K562 (cell line): ENCODE measurements at regions not wholly inside any gene's neighbourhood (a gene's known extent, or its start where the extent isn't known, plus 50 kb on each side); places are given as distances from the start of the nearest gene placed in this dataset.

Experiments
- ATAC-seq: fragments of 200-7000 bp; cut with Tn5 transposase; 3 replicates; pipeline ENCODE4 v1.9.1; 2020; ENCODE audit warnings: moderate library complexity
- BruUV-seq: library from RNA; stranded (reverse); fragments of 400-500 nt; replicated peaks from 2 replicates; lab custom pipeline; 2021; lab: Mats Ljungman, UMichigan
- CTCF ChIA-PET: fragments of 300-600 bp; formaldehyde crosslinking; extraction: SDS; loops from one replicate; lab custom pipeline; 2021; ENCODE audit warnings: low intra/inter-chr PET ratio; lab: Yijun Ruan, JAX
- POLR2A ChIA-PET: fragments of 300-600, 350-650 bp; sonication (Branson Sonifier 250); formaldehyde crosslinking; extraction: SDS; loops from one replicate; lab custom pipeline; 2021; ENCODE audit warnings: antibody characterized with exemption, inconsistent platforms; lab: Yijun Ruan, JAX
- DNase-seq, 4 experiments: peaks; one replicate each; pipeline versions ENCODE4 v3.0.0 to v3.0.0-alpha.2; 2011 to 2018; ENCODE audit warnings: low spot score in 3 of 4, mixed read lengths in 3 of 4; ENCODE audit errors: extremely low read depth in 1 of 4
- FAIRE-seq: peaks from 2 replicates; lab custom pipeline; 2011; peaks lifted over from hg19 to GRCh38; lab: Jason Lieb, UNC
- H2AFZ ChIP-seq: 2 replicates; pipeline ENCODE4 v1.6.0; 2011; ENCODE audit warnings: low read depth, low read length, control low read depth, inconsistent platforms
- H3K27ac ChIP-seq: fragments of 200-600 bp; 3 replicates; pipeline ENCODE4 v1.8.0; 2011; ENCODE audit warnings: low read depth, mild to moderate bottlenecking, control low read depth, inconsistent platforms, low read length, moderate library complexity, mixed read lengths; ENCODE audit errors: extremely low read depth
- H3K27me3 ChIP-seq, 2 experiments: fragments of 300-600 bp in 1 of 2; 2 replicates in 1 of 2; 3 replicates in 1 of 2; pipeline versions ENCODE4 v1.6.0 to v1.8.0; 2011; ENCODE audit warnings: inconsistent platforms in 2 of 2, low read length in 2 of 2, mild to moderate bottlenecking in 1 of 2, mixed read lengths in 1 of 2, moderate library complexity in 1 of 2; ENCODE audit not compliant: control insufficient read depth in 2 of 2, insufficient read depth in 2 of 2
- H3K36me3 ChIP-seq: fragments of 300-600 bp; 3 replicates; pipeline ENCODE4 v1.8.0; 2011; ENCODE audit warnings: mild to moderate bottlenecking, low read length, inconsistent platforms; ENCODE audit not compliant: control insufficient read depth, insufficient read depth
- H3K4me1 ChIP-seq, 2 experiments: fragments of 200-600 bp in 1 of 2; replicated peaks in 1 of 2; 2 replicates in 1 of 2; 3 replicates in 1 of 2; pipeline versions ENCODE4 v1.5.1 to v1.8.0; 2011; ENCODE audit warnings: inconsistent platforms in 2 of 2, low read length in 2 of 2, mild to moderate bottlenecking in 1 of 2, mixed read lengths in 1 of 2, moderate library complexity in 1 of 2; ENCODE audit not compliant: control insufficient read depth in 2 of 2, insufficient read depth in 2 of 2
- H3K4me2 ChIP-seq: 2 replicates; pipeline ENCODE4 v1.6.1; 2011; ENCODE audit warnings: low read length, control low read depth, inconsistent platforms, mixed read lengths; ENCODE audit not compliant: insufficient read depth
- H3K4me3 ChIP-seq: fragments of 200-600 bp; sonication (generic), shearing (Covaris generic); 2 replicates; pipeline ENCODE4 v1.5.1; 2016; ENCODE audit warnings: control low read depth, inconsistent platforms
- H3K79me2 ChIP-seq: fragments of 200-600 bp; 3 replicates; pipeline ENCODE4 v1.8.0; 2011; ENCODE audit warnings: low read length, inconsistent platforms; ENCODE audit not compliant: control insufficient read depth, insufficient read depth
- H3K9ac ChIP-seq, 2 experiments: 2 replicates each; pipeline versions ENCODE4 v1.6.0 to v1.6.1; 2011; ENCODE audit warnings: low read depth in 2 of 2, low read length in 2 of 2, control low read depth in 1 of 2, inconsistent platforms in 1 of 2, mild to moderate bottlenecking in 1 of 2, mixed read lengths in 1 of 2; ENCODE audit not compliant: insufficient read depth in 1 of 2
- H3K9me1 ChIP-seq: one replicate; pipeline ENCODE4 v1.6.0; 2011; ENCODE audit warnings: inconsistent platforms, mild to moderate bottlenecking, low read length, moderate library complexity; ENCODE audit not compliant: control insufficient read depth, insufficient read depth
- H3K9me3 ChIP-seq: replicated peaks from 2 replicates; pipeline ENCODE4 v1.5.1; 2011; ENCODE audit warnings: low read depth, low read length, inconsistent platforms; ENCODE audit not compliant: control insufficient read depth, insufficient read depth
- H4K20me1 ChIP-seq: replicated peaks from 2 replicates; pipeline ENCODE4 v1.6.1; 2011; ENCODE audit warnings: low read length, inconsistent platforms, mixed read lengths; ENCODE audit not compliant: control insufficient read depth, insufficient read depth
- CBFA2T2 ChIP-seq: fragments of 450-650 bp; conservative IDR thresholded peaks from 2 replicates; pipeline ENCODE4 v1.6.1; 2017; ENCODE audit warnings: mild to moderate bottlenecking
- FIP1L1 ChIP-seq: fragments of 200-400 bp; formaldehyde crosslinking; IDR thresholded peaks from 2 replicates; pipeline ENCODE4 v1.6.1; 2018; ENCODE audit warnings: mild to moderate bottlenecking, low read depth, low read length; ENCODE audit not compliant: poor library complexity, severe bottlenecking
- FOXK1 ChIP-seq: sonication (generic); formaldehyde crosslinking; IDR thresholded peaks from 2 replicates; pipeline ENCODE4 v1.8.0; 2022; ENCODE audit warnings: missing genetic modification reagents, mild to moderate bottlenecking, borderline replicate concordance
- FOXP1 ChIP-seq: sonication (generic); formaldehyde crosslinking; IDR thresholded peaks from 2 replicates; pipeline ENCODE4 v1.8.0; 2022; ENCODE audit warnings: mild to moderate bottlenecking, missing genetic modification reagents
- LEF1 ChIP-seq: fragments of 450-650 bp; IDR thresholded peaks from 2 replicates; pipeline ENCODE4 v1.6.1; 2016; ENCODE audit warnings: mild to moderate bottlenecking
- PML ChIP-seq: IDR thresholded peaks from 2 replicates; pipeline ENCODE4 v1.6.1; 2012; ENCODE audit warnings: low read length, inconsistent platforms
- ZNF133 ChIP-seq: fragments of 250-450 bp; sonication (Bioruptor Pico); IDR thresholded peaks from 2 replicates; pipeline ENCODE4 v1.4.0; 2020; ENCODE audit warnings: mild to moderate bottlenecking
- ZNF785 ChIP-seq: fragments of 250-450 bp; sonication (Bioruptor Pico); IDR thresholded peaks from 2 replicates; pipeline ENCODE4 v1.4.0; 2020; ENCODE audit warnings: mild to moderate bottlenecking
- WGBS: fragments of 100-300 bp; shearing (Covaris generic); methylation state at CpG from one replicate; pipeline ENCODE4 v1.1.6; 2016; ENCODE audit warnings: low coverage, mixed read lengths; ENCODE audit not compliant: insufficient coverage; ENCODE audit errors: missing lambda C conversion rate; 5-methylcytosine and 5-hydroxymethylcytosine counted together
- in situ Hi-C: fragments of 300-500 bp; cut with MboI; formaldehyde crosslinking; loops from 4 replicates; pipeline ENCODE4 v1.15.0; 2018; ENCODE audit warnings: inconsistent platforms, mixed read lengths
- intact Hi-C: fragments of 100-400 bp; cut with micrococcal nuclease; formaldehyde crosslinking; loops from 2 replicates; pipeline ENCODE4 v1.14.2; 2022

DNA sequence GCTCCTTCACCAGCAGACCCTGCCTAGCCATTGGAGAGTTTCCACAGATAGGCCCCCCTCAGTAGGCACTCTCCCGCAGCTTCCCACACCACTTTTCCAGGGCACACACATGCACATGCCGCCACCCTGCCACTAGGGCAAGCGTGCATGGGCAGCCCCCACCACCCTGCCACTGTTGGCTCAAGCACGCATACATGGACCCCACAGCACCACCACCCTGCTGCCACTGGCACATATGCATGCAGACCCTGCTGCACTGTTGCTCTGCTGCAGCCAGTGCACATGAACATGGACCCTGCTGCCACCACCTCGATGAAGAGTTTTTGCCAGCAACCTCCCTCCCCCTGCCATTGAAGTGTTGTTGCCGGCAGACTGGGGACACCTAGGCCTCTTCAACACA, 154.9 kb downstream of the FTCDNL1 start:
- TF ChIP-seq LEF1 (no peak), ZNF133 (CRISPR knock-in tag) (no peak), ZNF785 (CRISPR knock-in tag) (no peak), FOXK1 (CRISPR knock-in tag) (no peak), FOXP1 (CRISPR knock-in tag) (no peak), PML (no peak), FIP1L1 (no peak)
- TF ChIP-seq, all 486 proteins: peak for 0
- DNase-seq: no peak
- no peaks in the 10 kb centered on the region for H4K20me1 ChIP-seq
- no peaks in the 10 kb centered on the region for H3K36me3 ChIP-seq
- H3K9me3 ChIP-seq: no peaks in the 10 kb centered on the region
- no peak overlapping the region for H3K9ac ChIP-seq
- H2AFZ ChIP-seq: no peak overlapping the region
- no peaks in the 10 kb centered on the region for H3K79me2 ChIP-seq
- FAIRE-seq: no peak
- intact Hi-C loops: no loop called here
- 0% methylated on average over 1 of the region's 6 CpGs for WGBS
- no TSS peak for BruUV-seq
- no peak overlapping the region for H3K4me3 ChIP-seq
- POLR2A ChIA-PET: interaction anchor here (1.9 kb wide), 1 partner anchor 13 kb away, joined by 5 read pairs; no protein-coding TSS in a partner anchor
- no peaks in the 10 kb centered on the region for H3K9me1 ChIP-seq
- no peak overlapping the region for H3K4me2 ChIP-seq
- no peaks in the 10 kb centered on the region for H3K27me3 ChIP-seq
- CTCF ChIA-PET: no interaction called here
- no peaks in the 10 kb centered on the region for H3K4me1 ChIP-seq
- in situ Hi-C loops: no loop called here
- ATAC-seq: no peak
- H3K27ac ChIP-seq: no peak overlapping the region

DNA sequence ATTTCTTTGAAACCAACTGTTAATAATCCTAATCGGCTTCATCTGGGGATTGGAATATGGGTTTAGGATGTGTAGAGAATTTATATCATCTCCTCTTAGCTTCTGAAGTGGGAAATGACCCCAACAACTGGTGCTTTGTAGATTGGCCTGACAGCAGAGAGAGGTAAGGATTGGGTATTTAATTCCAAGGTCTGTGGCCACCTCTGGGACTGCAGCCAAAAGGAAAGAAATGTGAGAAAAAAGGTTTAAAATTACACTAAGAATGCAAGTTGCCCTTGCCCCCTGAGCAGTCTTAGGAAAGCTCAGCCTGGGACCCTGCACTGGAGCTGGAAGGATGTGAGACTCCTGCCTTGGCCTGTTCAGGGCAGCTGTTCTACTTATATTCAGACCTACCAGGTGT, 157.1 kb downstream of the FTCDNL1 start:
- FAIRE-seq (no peak), ATAC-seq (no peak), DNase-seq (no peak)
- H3K36me3 ChIP-seq: no peaks in the 10 kb centered on the region
- H3K79me2 ChIP-seq: no peaks in the 10 kb centered on the region
- BruUV-seq: no TSS peak
- H2AFZ ChIP-seq: no peak overlapping the region
- WGBS: 0% methylated on average over 1 of the region's 1 CpG
- intact Hi-C loops: no loop called here
- H3K27me3 ChIP-seq: no peaks in the 10 kb centered on the region
- no peaks in the 10 kb centered on the region for H4K20me1 ChIP-seq
- in situ Hi-C loops: no loop called here
- ChIA-PET POLR2A (no interaction called here), CTCF (no interaction called here)
- no peak overlapping the region for H3K27ac ChIP-seq
- H3K9me3 ChIP-seq: no peaks in the 10 kb centered on the region
- no peak overlapping the region for H3K4me2 ChIP-seq
- no peak overlapping the region for H3K4me3 ChIP-seq
- no peaks in the 10 kb centered on the region for H3K9me1 ChIP-seq
- H3K9ac ChIP-seq: no peak overlapping the region
- no peaks in the 10 kb centered on the region for H3K4me1 ChIP-seq
- TF ChIP-seq CBFA2T2: no peak
